Loucy (cell line): ENCODE measurements at regions not wholly inside any gene's neighbourhood (a gene's known extent, or its start where the extent isn't known, plus 50 kb on each side); places are given as distances from the start of the nearest gene placed in this dataset.

Source experiments
- H2AFZ ChIP-seq: fragments of 200-600 bp; sonication (generic); 2 replicates; pipeline ENCODE4 v1.6.0; 2016; ENCODE audit warnings: antibody characterized with exemption, mild to moderate bottlenecking, low read length, moderate library complexity
- H3F3A ChIP-seq: fragments of 200-600 bp; 2 replicates; pipeline ENCODE4 v1.6.0; 2016; ENCODE audit warnings: antibody characterized with exemption, low read depth, mild to moderate bottlenecking
- H3K27me3 ChIP-seq: fragments of 200-600 bp; sonication (generic); 2 replicates; pipeline ENCODE4 v1.6.1; 2014; ENCODE audit warnings: low read length, mild to moderate bottlenecking; ENCODE audit not compliant: insufficient read depth, poor library complexity, severe bottlenecking
- H3K36me3 ChIP-seq: fragments of 200-600 bp; sonication (generic); 2 replicates; pipeline ENCODE4 v1.6.1; 2016; ENCODE audit warnings: low read length; ENCODE audit not compliant: insufficient read depth
- H3K4me1 ChIP-seq: fragments of 200-600 bp; sonication (generic); 2 replicates; pipeline ENCODE4 v1.5.1; 2014; ENCODE audit warnings: low read length, mild to moderate bottlenecking; ENCODE audit not compliant: insufficient read depth, poor library complexity, severe bottlenecking
- H3K4me2 ChIP-seq: fragments of 200-600 bp; sonication (generic); 2 replicates; pipeline ENCODE4 v1.6.0; 2014; ENCODE audit warnings: antibody characterized with exemption, low read length, low read depth, mild to moderate bottlenecking; ENCODE audit not compliant: poor library complexity, severe bottlenecking
- H3K4me3 ChIP-seq: fragments of 200-600 bp; sonication (generic); 2 replicates; pipeline ENCODE4 v1.5.1; 2014; ENCODE audit warnings: low read length, mild to moderate bottlenecking, mixed read lengths; ENCODE audit not compliant: poor library complexity, severe bottlenecking
- H3K79me2 ChIP-seq: fragments of 200-600 bp; sonication (generic); 2 replicates; pipeline ENCODE4 v1.6.1; 2014; ENCODE audit warnings: low read length; ENCODE audit not compliant: insufficient read depth
- H3K9ac ChIP-seq: fragments of 200-600 bp; sonication (generic); 2 replicates; pipeline ENCODE4 v1.6.0; 2014; ENCODE audit warnings: mild to moderate bottlenecking, low read depth, low read length, moderate library complexity; ENCODE audit not compliant: poor library complexity, severe bottlenecking
- H3K9me2 ChIP-seq: fragments of 200-600 bp; sonication (generic); replicated peaks from 2 replicates; pipeline ENCODE4 v1.6.1; 2016; ENCODE audit warnings: low read depth, low read length, mixed read lengths
- H3K9me3 ChIP-seq: fragments of 200-600 bp; sonication (generic); 2 replicates; pipeline ENCODE4 v1.6.1; 2014; ENCODE audit warnings: mild to moderate bottlenecking, antibody characterized with exemption, low read length, low read depth; ENCODE audit not compliant: insufficient read depth
- H4K20me1 ChIP-seq: fragments of 200-600 bp; sonication (generic); 2 replicates; pipeline ENCODE4 v1.6.0; 2014; ENCODE audit warnings: antibody characterized with exemption, low read length, mild to moderate bottlenecking; ENCODE audit not compliant: insufficient read depth, poor library complexity, severe bottlenecking
- EZH2phosphoT487 ChIP-seq: fragments of 200-600 bp; IDR thresholded peaks from 2 replicates; pipeline ENCODE4 v1.6.1; 2018; ENCODE audit warnings: antibody characterized with exemption, mild to moderate bottlenecking, moderate library complexity, borderline replicate concordance
- TF ChIP-seq, protein P1 (sequence below): fragments of 200-600 bp; sonication (generic); conservative IDR thresholded peaks from 2 replicates; pipeline ENCODE4 v1.5.1; 2014; ENCODE audit warnings: mild to moderate bottlenecking, antibody characterized with exemption, low read length

GRCh38 chr18:38358805-38359657 is 793.4 kb upstream of the CELF4 start:
- Histone ChIP-seq H3K9me2 (no peaks in the 10 kb centered on the region), H3F3A (no peaks in the 10 kb centered on the region), H3K27me3 (no peaks in the 10 kb centered on the region), H3K36me3 (no peaks in the 10 kb centered on the region), H4K20me1 (no peaks in the 10 kb centered on the region), H3K4me2 (no peak overlapping the region), H3K79me2 (no peaks in the 10 kb centered on the region), H3K9me3 (no peaks in the 10 kb centered on the region), H3K4me3 (no peak overlapping the region), H3K4me1 (no peaks in the 10 kb centered on the region), H3K9ac (no peak overlapping the region), H2AFZ (no peak overlapping the region)
- TF ChIP-seq, protein P1, sequence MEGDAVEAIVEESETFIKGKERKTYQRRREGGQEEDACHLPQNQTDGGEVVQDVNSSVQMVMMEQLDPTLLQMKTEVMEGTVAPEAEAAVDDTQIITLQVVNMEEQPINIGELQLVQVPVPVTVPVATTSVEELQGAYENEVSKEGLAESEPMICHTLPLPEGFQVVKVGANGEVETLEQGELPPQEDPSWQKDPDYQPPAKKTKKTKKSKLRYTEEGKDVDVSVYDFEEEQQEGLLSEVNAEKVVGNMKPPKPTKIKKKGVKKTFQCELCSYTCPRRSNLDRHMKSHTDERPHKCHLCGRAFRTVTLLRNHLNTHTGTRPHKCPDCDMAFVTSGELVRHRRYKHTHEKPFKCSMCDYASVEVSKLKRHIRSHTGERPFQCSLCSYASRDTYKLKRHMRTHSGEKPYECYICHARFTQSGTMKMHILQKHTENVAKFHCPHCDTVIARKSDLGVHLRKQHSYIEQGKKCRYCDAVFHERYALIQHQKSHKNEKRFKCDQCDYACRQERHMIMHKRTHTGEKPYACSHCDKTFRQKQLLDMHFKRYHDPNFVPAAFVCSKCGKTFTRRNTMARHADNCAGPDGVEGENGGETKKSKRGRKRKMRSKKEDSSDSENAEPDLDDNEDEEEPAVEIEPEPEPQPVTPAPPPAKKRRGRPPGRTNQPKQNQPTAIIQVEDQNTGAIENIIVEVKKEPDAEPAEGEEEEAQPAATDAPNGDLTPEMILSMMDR, result no peak
- TF ChIP-seq EZH2phosphoT487, result no peak

GRCh38 chr18:38353149-38353548 is 787.6 kb upstream of the CELF4 start:
- Histone ChIP-seq H3K4me2 (no peak overlapping the region), H3K9me2 (no peaks in the 10 kb centered on the region), H3K79me2 (no peaks in the 10 kb centered on the region), H3F3A (no peaks in the 10 kb centered on the region), H3K9me3 (no peaks in the 10 kb centered on the region), H3K4me3 (no peak overlapping the region), H3K4me1 (no peaks in the 10 kb centered on the region), H4K20me1 (no peaks in the 10 kb centered on the region), H3K27me3 (no peaks in the 10 kb centered on the region), H3K9ac (no peak overlapping the region), H2AFZ (no peak overlapping the region), H3K36me3 (no peaks in the 10 kb centered on the region)
- TF ChIP-seq, protein P1, result no peak
- TF ChIP-seq EZH2phosphoT487, result no peak

DNA sequence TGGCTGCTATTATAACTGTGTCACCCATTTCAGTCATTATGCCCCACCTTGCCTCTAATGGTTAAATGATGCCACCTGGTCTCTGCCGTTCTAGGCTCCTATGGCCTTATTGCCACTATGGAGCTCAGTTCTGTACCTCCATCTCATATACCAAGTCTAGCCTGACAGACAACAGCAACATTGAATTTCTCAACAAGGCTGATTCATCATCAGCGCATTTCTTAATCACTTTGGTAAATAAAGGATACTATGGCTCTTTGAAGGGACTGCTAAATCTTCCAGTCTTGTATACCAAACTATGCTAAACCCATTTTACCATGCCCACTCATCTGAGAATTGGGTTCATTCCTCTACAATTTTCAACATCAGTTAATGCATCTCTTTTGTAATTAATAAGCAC is 784.5 kb upstream of the CELF4 start:
- H3K4me3 ChIP-seq, result no peak overlapping the region
- H3K79me2 ChIP-seq, result no peaks in the 10 kb centered on the region

More for the DNA sequence above, 784.5 kb upstream of the CELF4 start:
- Histone ChIP-seq H3F3A (no peaks in the 10 kb centered on the region), H3K9ac (no peak overlapping the region), H3K36me3 (no peaks in the 10 kb centered on the region), H4K20me1 (no peaks in the 10 kb centered on the region), H3K4me1 (no peaks in the 10 kb centered on the region), H2AFZ (no peak overlapping the region), H3K27me3 (no peaks in the 10 kb centered on the region), H3K4me2 (no peak overlapping the region), H3K9me2 (no peaks in the 10 kb centered on the region), H3K9me3 (no peaks in the 10 kb centered on the region)
- TF ChIP-seq, protein P1, result 0 out of 2 replicates have a peak, but pooled peaks have one; percentile 22
- no peak for TF ChIP-seq EZH2phosphoT487
